DMS153 (cell line): ENCODE measurements at regions not wholly inside any gene's neighbourhood (a gene's known extent, or its start where the extent isn't known, plus 50 kb on each side); places are given as distances from the start of the nearest gene placed in this dataset.

Experiments
- DNase-seq: peaks from one replicate; lab custom pipeline; 2025; lab: John Stamatoyannopoulos, UW

DNA sequence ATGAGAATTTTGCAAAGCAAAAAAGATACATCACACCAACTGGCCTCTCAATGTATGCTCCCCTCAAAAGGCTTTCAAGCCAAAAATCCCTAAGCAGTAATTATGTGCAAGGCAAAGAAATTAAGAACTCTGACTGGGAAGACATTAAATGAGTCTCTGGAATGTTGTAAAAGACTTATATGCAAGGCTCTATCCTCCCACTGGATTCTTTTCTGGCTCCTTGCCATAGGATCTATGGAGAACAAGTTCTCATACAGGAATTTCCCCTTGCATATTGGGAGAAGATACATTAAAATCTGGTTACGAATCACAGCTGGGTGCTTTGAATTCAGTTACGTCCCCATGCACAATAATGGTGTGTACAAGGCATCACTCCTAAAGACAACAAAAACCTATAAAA is 73.4 kb upstream of the ATL2 start:
- DNase-seq: no peak

DNA sequence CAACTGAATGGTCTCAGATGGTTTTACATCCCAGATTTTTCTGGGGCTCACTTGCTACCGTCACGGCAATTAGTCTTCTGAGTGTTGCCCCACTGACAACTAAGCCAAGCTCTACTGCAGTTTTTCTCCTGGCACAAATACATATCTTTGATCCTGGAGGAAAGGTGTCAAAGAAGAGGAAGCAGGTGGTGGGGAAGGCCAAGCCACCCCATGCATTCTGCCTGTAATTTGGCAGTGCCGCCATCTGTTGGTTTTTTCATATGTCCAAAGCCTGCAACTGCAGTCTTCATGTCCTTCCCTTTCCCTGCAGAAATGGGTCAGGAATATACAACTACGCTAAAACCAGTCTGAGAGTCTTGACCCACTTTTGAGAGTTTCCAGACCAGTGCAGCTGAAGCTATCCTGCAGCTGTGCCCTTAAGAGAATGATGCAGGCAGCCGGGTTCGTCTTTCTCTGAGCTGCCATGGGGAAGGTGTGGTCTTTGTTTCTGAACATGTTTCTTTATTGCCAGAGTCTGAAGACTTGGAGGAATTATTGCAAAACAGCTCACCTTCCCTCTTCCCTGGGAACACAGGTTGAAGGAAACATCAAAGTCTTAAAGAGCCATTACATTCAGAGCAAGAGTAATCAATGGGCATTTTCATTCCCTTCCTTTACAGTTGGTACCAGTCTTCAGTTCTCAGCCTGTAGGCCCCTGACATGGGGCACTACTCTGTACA is 71.8 kb upstream of the ATL2 start:
- DNase-seq: no peak

DNA sequence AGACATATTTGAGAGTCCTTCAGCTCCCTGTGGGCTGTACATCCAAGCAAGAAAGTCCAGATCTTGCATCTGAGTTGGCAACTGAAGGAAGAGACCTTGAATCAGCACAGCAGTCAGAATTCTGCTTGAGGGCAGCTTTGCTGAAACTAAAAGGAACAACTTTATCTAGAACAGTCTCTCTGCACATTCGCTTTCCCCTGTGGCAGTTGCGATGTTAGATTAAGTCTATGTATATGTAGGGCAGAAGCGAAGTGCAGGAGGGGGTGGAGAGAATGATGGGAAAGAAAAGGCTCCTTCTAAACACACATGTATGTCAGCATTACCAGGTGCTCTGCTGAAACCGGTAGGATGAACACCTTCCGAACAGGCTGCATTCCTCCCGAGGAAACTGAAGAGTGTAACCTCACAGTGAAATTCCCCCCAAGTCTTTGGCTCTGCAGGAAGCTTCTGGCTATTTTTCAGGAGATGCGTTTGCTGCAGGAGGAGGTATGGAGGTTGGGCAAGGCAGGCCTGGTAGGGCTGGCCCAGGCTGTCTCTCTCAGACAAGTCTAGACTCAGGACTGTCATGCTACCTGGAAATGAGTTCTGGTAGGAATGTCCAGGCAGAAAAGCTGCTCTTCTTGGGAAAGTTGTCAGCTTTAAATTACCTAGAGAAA is 70.0 kb upstream of the ATL2 start:
- no peak for DNase-seq

DNA sequence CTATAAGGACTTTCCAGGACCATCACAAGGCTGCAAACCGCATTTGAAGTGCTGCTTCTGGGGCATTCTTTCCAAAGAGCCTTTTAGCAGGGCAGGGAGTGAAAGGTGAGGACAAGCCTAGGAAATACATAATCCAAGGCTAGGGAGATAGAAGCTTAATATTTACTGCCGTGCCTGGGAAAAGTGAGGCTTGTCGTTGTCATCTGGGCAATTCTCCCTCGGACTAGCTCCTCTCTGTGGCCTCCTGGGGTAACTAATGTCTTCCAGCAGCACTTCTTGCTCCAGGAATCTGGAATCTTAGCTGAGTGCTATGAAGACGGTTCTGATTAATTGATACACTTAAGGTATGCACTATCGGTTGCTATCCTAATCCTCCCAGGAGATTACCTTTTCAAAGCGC is 69.3 kb upstream of the ATL2 start:
- DNase-seq: no peak

DNA sequence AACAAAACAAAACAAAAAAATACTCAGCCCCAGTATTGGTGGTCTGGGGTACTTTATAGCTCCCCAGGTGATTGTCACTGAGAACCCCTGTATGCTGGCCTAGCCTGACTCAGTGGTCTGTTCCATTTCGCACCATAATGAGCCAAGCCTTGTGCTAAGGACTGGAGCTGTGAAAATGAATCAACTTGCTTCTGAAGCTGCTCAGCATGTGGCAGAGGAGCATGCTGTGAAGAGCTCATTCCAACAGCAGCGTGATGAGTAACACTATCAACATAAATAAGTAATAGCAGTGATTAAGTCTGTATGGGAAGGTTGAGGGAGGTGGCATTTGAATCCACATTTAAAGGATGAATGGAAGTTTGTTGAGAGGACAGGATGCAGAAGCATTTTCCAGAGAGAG is 67.2 kb upstream of the ATL2 start:
- no peak for DNase-seq

DNA sequence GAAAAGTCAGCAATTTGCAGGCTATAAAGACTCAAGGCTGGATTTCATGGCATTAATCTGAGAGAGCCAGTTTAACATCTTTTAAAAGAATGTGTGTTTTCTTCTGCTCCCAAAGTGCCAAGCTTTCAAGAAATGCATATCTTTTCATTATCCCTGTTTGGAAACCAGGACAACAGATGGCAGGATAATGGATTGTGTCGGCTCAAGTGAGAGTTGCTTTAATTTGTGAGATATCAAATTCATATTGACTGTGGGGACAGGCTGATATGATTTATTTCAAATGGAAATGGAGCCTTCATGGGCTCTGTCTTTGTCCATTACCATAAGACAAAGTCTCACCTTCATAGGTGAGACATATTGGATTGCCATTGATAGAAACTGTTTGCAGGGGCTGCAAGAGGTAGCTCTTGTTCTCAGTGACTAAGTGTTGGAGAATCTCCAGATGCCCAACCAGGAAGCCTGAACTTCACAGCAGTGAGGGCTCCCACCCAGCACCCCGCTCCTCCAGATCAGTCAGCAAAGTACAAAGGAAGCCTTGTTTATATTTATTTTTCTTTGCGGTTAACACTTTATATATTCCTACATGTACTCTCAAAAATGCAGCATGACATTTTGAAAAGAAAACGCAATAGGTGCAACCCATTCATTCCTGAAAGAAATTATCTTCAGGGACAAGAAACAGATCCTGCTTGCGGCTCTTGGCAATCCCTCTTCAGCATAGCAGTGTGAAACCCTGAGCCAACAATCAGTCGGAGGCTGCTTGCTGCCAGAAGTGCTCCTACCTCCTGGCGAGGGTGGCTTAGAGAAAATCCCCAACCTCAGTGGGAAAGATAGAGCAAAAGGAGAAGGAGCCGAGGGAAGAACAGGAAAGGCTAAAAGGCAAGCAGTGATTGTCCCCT is 65.8 kb upstream of the ATL2 start:
- DNase-seq: no peak

DNA sequence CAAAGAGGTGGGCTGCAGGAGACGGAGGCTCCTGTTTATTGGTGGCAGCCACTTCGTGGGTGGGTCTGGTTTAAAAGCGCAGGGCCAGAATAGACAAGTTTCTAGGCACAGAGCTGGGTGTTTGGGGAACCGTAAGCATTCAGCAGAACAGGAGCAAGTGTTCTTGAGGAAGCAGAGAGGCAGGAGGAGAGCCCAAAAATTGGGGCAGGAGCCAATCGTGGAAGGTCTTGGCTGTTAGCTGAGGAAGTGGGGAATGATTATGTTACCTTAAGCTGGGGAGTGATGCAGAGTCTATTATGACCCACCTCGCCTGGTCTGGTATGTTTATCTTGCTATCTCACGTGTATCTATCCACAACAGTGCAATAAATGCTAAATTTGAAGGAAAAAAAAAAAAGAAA is 64.3 kb upstream of the ATL2 start:
- DNase-seq: no peak

DNA sequence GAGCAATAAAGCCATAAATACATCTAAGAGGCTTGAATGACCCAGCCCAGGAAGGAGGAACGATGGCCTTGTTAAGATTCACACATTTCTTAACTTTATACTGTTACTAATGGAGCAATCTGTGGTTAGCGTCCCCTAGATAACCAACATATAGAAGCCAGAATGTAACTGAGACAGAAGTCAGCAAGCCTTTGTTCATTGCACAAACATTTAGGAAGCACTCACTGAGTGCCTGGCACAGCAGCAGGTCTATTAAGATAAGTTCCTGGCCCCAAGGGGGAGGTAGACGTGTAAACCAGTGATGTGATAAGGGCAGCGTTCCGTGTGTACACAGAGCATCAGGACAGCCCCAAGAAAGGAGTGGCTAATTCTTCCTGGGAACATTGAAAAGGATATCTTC is 63.6 kb upstream of the ATL2 start:
- no peak for DNase-seq

DNA sequence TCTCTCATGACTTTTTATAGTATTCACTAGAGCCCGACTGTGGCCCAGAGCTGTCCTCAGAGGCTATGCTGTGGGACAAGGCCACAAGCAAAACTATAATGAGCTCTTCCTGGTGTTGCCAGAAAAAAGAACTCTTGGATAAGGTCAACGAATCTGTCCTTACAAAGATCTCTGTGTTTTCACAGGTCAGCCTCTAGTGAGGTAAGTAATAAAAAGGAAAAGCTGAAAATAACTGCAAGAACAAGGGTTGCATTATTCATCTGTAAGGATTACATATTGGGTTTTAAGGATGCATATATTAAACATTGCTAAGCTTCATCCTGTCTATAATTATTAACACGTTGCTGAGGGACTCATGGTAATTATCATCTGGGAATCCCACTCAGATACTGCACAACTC is 62.8 kb upstream of the ATL2 start:
- DNase-seq: no peak

DNA sequence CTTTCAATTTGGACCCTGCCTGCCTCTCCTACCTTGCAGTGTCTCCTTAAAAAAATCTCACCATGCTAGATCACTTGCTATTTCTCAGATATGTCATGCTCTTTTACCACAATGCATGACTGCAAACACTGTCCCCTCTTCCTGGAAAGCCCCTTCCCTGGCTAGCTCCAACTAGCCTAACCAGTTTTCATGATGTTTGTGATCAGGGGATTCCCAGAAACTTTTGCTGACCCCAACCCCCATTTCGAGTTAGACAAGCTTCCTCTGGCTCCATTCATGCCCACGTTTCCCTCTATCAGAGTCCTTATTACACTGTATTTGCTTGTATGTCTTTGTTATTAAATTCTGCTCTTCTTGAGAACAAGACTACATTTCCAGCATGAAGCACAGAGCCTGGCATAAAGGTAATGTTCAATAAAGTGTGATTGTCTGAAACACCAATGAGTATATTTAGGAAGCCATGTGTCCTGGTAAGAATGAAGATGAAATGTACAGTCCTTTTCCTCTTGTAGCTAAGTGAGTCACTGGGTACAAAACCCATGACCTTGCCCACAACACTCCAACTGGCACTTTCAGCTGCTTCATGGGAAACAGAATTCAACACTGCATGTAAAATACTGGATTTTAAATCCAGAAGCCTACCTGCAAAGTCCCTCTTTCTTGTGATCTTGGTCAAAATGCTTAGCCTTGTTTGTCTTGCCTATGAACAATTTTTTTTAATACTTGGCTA is 62.0 kb upstream of the ATL2 start:
- no peak for DNase-seq

DNA sequence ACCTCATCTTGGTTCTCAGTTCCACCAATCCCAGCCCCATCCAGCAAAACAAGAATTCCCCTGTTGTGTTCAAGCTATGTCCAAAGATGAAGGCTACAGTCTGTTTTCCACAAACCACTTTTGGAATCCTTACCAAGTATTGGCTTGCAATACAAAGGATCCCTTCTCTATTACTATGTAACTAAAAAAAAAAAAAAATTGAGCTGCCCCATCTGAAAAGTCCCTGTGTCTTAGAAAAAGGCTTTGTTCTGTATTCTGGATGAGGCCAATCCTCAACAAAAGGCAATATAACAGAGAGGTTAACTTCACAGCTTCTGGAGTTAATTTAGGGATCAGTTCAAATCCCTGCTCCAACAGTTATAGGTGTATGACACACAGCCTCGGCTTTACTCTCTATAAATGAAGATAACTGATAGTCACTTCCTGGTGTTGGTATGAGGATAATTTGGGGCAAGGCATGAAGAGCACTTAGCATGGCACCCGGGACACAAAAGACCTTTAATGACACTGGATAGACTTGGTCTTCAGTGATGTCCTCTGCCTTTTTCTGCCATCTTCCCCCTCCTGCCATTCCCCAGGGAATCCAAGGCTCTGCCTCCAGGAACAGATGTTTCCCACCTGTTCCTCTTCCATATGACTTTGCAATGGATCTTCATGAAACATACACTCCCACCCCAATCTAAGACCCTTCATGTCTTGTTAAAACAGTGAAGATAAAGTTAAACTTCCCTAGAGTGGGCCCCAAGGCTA is 61.2 kb upstream of the ATL2 start:
- DNase-seq: no peak

DNA sequence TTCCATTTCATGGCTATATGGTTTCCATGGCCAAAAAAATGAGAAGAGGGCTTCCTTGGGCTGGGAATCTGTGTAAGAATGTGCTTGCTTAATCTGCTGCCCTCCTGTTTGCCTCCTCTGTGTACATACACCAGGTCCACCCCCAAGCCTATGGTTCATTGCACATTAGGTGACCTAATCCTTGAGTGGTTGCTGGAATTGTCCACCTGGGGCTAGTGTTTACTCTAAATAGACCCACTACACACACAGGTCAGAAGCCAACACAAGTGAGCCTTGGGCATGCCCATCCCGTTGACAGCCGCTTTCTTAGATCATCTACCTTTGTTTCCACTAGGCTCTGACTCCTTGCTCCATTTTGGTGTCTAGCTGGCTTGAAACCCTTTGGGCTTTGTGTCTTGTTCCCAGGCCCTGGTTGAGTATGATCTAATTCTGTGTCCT is 59.2 kb upstream of the ATL2 start:
- DNase-seq: no peak

DNA sequence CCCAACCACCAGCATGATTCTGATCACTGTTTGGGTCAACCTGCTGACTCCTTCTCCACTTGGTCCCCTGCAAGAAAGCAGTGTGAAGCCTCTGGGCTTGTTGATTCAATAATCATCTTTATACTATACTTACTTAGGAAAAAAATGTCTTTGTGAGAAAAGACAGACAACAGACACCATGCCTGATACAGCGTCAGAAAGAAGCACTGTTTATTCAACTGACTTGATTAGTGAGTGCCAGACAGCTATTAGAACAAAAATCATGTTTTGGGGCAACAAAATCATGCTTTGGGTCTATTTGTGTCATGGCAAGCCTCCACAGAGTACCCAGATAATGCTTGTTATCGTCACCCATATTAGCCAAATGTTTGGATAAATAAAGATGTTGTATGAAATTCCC is 58.7 kb upstream of the ATL2 start:
- no peak for DNase-seq

DNA sequence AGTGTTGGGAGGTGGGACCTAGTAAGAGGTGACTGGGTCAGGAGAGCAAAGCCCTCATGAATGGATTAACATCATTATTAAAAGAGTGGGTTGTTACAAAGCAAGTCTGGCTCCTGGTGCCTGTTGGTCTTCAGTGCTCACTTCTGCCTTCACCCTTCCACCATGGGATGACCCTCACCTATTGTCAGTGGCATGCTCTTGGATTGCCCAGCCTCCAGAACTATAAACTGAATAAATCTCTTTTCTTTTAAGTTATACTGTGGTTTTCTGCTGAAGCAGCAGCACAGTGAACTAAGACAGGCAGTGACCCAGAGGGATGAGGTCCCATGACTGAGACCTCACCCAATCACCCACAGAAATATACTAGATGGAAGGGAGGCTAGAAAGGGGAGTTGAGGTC is 57.5 kb upstream of the ATL2 start:
- no peak for DNase-seq

DNA sequence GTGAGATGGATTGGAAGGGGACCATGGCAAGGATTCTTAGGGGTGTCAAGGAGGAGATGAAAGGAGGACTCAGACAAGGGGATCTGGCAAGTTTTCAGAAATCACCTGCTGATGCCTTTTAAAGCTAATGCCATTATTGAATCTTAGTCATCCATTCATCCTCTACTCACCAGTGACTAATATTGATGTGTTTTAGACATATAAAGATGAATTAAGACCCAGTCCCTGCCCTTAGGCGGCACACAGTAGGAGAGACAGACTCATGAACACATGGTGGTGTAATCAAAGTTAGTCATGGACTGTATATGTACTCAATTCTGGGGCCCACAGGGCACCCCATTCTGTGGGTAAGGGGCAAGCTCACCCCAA is 56.5 kb upstream of the ATL2 start:
- no peak for DNase-seq

DNA sequence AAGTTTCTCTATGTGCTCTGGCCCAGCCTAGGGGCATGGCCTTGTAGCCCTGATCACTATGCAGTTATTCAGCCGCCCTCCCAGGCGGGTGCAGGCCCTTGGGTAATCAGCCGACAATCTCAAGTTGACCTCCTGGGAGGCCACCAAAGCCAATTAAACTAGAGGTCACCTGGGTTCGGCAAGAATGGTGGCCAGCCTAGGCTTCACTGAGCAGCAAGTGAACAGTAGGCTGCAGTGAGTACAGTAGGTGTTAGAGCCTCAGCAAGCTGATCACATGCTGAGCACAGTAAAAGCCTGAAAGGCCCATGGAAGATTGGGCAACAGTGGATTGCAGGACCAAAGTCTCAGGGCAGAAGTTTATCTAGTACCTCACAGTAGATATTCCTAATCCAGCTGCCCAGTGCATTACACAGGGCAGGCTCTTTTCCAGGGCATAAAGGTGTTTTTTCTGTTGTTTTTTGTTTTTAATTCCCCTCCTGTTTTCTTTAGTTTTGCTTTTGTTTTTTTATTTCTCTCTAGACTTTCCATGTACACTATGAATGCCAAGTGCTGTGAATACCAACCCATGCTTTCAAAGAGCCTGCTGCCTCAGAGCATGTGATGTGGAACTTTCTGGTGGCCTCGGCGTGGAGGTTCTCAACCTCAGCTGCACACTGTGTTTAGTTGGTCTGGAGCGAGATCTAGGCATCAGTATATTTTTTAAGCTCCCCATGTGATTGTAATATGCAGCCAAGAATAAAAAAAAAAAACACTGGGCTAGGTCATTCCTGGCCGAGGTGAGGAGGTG is 55.9 kb upstream of the ATL2 start:
- no peak for DNase-seq

DNA sequence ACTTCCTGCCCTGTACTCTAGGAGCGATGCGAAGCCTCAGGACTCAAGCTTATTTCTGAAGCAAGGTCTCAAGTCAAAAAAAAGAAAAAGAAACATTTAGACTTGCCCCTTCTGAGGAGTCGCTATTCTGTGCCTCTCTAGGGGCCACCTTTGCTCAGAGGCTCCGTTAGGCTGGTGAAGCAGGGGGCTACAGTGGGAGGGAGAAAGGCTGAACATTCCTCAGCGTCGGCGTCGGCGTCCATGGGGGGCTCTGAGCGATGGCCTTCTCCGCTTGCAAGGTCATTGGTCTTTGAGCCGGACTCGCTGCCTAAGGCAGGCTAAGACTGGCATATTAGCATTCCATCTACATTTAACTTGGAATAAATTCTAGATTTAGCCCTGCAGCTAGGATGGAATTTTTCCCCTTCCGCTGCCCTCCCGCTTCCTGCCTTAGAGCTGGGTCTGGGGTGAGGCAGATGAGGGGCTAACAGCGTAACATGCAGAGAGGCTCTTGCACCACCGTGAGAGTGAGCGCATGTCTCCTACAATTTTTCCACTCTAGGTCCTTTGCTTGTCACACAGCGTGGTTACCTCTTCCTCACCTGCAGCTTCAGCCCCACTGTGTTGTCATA is 53.6 kb upstream of the ATL2 start:
- no peak for DNase-seq

DNA sequence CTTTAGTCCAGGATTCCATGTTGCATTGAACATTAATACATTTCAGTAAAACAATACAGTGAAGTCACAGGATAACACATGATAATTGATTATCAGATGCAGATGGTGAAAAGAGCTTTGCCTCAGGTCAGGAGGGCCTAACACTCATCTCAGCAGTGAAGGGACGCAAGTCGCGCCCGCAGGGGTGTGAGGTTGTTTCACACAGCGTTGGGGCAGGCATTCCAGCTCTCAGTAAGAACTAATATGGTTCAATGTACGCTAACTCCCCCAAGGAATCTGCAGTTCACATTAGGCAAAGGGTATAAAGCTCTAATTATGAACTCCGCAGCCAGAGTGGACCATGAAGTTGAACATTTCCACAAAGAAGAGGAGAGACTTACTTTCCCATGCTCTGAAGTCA is 53.1 kb upstream of the ATL2 start:
- DNase-seq: no peak

DNA sequence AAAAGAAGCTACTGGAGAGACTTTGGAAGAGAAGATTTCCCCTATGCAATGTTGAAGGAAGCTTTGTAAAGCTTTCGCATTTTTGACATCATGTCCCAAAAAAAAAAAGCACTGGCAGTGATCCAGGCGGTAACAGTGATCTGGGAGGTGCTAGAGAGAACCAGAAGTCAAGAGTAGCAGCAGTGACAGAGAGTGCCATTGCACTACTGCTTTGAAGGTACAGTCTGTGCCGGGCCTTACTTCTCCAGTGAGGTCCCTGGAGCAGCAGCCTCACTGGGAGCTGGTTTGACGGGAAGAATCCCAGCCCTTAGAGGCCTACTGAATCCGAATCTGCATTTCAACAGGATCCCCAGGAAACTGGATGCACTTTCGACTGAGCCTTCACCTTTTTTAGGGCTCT is 50.9 kb upstream of the ATL2 start:
- DNase-seq: no peak

DNA sequence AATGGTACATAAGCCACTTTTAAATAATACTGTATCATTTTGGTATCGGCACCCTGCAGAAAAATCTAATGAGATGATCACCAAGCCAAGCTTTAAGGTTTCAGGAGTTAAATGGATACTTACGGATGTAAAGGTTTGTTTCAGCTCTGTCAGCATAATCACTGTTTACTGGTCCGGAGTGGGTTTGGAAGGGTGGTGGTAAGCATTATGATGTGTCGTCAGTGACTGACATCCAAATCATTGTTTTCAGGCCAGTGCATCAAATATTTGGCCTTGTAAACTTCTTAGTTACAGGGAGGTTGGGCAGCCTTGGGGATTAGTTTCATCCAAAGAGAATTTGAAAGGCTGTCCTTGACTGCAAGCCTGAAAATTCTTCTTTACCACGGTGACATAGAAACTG is 50.0 kb upstream of the ATL2 start:
- DNase-seq: no peak
